B cell (primary cell): ENCODE measurements at regions not wholly inside any gene's neighbourhood (a gene's known extent, or its start where the extent isn't known, plus 50 kb on each side); places are given as distances from the start of the nearest gene placed in this dataset.

Experiments
- EZH2 ChIP-seq: IDR thresholded peaks from 2 replicates; pipeline ENCODE4 v1.6.1; 2012; ENCODE audit warnings: borderline replicate concordance, low read depth, mild to moderate bottlenecking, moderate library complexity, low read length; ENCODE audit not compliant: insufficient read depth, poor library complexity, severe bottlenecking
- TF ChIP-seq, protein P1 (sequence below): fragments of 200-600 bp; IDR thresholded peaks from one replicate; pipeline ENCODE4 v1.8.0; 2022; ENCODE audit warnings: antibody characterized with exemption, mild to moderate bottlenecking

- no peak for TF ChIP-seq EZH2
- TF ChIP-seq, protein P1, sequence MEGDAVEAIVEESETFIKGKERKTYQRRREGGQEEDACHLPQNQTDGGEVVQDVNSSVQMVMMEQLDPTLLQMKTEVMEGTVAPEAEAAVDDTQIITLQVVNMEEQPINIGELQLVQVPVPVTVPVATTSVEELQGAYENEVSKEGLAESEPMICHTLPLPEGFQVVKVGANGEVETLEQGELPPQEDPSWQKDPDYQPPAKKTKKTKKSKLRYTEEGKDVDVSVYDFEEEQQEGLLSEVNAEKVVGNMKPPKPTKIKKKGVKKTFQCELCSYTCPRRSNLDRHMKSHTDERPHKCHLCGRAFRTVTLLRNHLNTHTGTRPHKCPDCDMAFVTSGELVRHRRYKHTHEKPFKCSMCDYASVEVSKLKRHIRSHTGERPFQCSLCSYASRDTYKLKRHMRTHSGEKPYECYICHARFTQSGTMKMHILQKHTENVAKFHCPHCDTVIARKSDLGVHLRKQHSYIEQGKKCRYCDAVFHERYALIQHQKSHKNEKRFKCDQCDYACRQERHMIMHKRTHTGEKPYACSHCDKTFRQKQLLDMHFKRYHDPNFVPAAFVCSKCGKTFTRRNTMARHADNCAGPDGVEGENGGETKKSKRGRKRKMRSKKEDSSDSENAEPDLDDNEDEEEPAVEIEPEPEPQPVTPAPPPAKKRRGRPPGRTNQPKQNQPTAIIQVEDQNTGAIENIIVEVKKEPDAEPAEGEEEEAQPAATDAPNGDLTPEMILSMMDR: no peak
Observed at GRCh38 chr11:114955923-114956322, 277.6 kb downstream of the NXPE2 start.
